ENCODE measurements at regions not wholly inside any gene's neighbourhood (a gene's known extent, or its start where the extent isn't known, plus 50 kb on each side); places are given as distances from the start of the nearest gene placed in this dataset. TPM values are rescaled to one million over a fixed set of nuclear protein-coding genes. Genes with fewer than 3 reads are reported as not detected.

- Histone ChIP-seq H3K79me1 (ENCODE audit: low read length) (no peaks in the 10 kb centered on the region), H3K56ac (ENCODE audit: low read length) (no peak overlapping the region), H3K79me2 (ENCODE audit: control insufficient read depth, insufficient read depth, low read length) (no peaks in the 10 kb centered on the region), H2BK5ac (ENCODE audit: low read length) (no peak overlapping the region), H3K27me3 (ENCODE audit: insufficient read depth, low read length, poor library complexity) (no peaks in the 10 kb centered on the region), H3K4me1 (ENCODE audit: control insufficient read depth, low read depth, low read length) (no peaks in the 10 kb centered on the region), H3K4me3 (ENCODE audit: low read length) (no peak overlapping the region), H4K8ac (ENCODE audit: low read depth, low read length) (no peak overlapping the region), H3K23ac (ENCODE audit: low read length) (no peak overlapping the region), H4K5ac (ENCODE audit: low read length) (no peak overlapping the region), H3K36me3 (ENCODE audit: control insufficient read depth, insufficient read depth, low read length) (no peaks in the 10 kb centered on the region), H2BK120ac (ENCODE audit: low read depth, low read length) (no peak overlapping the region), H2BK15ac (replicated peaks; ENCODE audit: low read depth) (no peak overlapping the region), H3K27ac (ENCODE audit: low read depth, low read length) (no peak overlapping the region), H3K4ac (ENCODE audit: low read depth, low read length) (no peak overlapping the region), H3K18ac (ENCODE audit: low read length) (no peak overlapping the region), H2AK5ac (ENCODE audit: low read length) (no peak overlapping the region), H3K4me2 (ENCODE audit: low read length) (no peak overlapping the region), H3K9ac (ENCODE audit: low read length) (no peak overlapping the region)
- DNase-seq: no peak
- no CpG with 5 or more reads among the region's 2 CpGs for WGBS (ENCODE audit: extremely low coverage, insufficient coverage, low lambda C conversion rate)
Observed at GRCh38 chr6:54786154-54786553, 60.4 kb upstream of the FAM83B start.

DNA sequence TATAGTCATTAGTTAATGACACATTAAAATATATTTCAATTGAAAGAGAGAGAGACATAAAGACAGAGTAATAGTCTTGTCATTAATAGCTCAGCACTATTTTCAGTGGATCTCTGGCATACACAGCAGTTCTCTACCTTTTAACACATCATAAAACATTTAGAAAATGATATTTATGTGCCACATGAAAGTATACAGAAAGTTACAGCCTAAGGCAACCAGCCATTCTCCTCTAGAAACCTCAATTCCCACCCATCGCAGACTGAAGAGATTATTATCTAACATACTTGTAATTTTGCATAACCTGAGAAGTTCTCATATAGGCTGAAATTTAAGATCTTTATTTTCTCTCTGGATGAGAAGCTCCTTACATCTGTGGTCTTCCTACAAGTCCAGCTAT lies 58.7 kb upstream of the FAM83B start:
- Histone ChIP-seq H2BK5ac (ENCODE audit: low read length) (no peak overlapping the region), H3K27ac (ENCODE audit: low read depth, low read length) (no peak overlapping the region), H3K36me3 (ENCODE audit: control insufficient read depth, insufficient read depth, low read length) (no peaks in the 10 kb centered on the region), H3K4ac (ENCODE audit: low read depth, low read length) (no peak overlapping the region), H3K4me2 (ENCODE audit: low read length) (no peak overlapping the region), H2AK5ac (ENCODE audit: low read length) (no peak overlapping the region), H3K9ac (ENCODE audit: low read length) (no peak overlapping the region), H2BK120ac (ENCODE audit: low read depth, low read length) (no peak overlapping the region), H3K18ac (ENCODE audit: low read length) (no peak overlapping the region), H3K4me3 (ENCODE audit: low read length) (no peak overlapping the region), H3K56ac (ENCODE audit: low read length) (no peak overlapping the region), H4K5ac (ENCODE audit: low read length) (no peak overlapping the region), H3K23ac (ENCODE audit: low read length) (no peak overlapping the region), H3K79me1 (ENCODE audit: low read length) (no peaks in the 10 kb centered on the region), H3K27me3 (ENCODE audit: insufficient read depth, low read length, poor library complexity) (no peaks in the 10 kb centered on the region), H3K79me2 (ENCODE audit: control insufficient read depth, insufficient read depth, low read length) (no peaks in the 10 kb centered on the region), H2BK15ac (replicated peaks; ENCODE audit: low read depth) (no peak overlapping the region), H4K8ac (ENCODE audit: low read depth, low read length) (no peak overlapping the region), H3K4me1 (ENCODE audit: control insufficient read depth, low read depth, low read length) (no peaks in the 10 kb centered on the region)
- no CpG with 5 or more reads among the region's 1 CpG for WGBS (ENCODE audit: extremely low coverage, insufficient coverage, low lambda C conversion rate)
- no peak for DNase-seq

Small RNA genes in the stretch of these regions (small RNA-seq; reads per million reads assigned to genes)
- not detected for gene RNU6-1023P (ENCODE audit: insufficient read depth)

All from mesendoderm (in vitro differentiated cells).